ENCODE measurements at regions not wholly inside any gene's neighbourhood (a gene's known extent, or its start where the extent isn't known, plus 50 kb on each side); places are given as distances from the start of the nearest gene placed in this dataset.

DNA sequence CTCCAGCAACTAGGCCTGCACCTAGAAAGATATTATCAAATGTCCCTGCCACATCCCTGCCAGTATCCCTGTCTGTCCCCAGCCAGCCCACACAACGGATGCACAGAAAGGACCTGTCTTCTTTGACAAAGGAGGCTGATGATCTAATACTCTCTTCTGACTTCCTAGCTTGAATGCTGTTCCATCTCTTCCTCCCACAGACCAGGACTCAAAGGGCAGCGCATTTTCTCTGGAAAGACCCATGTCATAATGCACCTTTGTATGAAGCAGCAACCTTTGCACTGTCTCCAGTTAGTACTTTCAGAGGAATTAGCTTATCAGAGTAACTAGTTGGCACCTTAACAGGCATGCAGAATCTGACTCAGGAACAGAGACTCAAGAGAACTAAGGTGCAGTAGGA lies 53.3 kb upstream of the TAF8 start:
- intact Hi-C loops (cut with DNase I, micrococcal nuclease) = no loop called here

DNA sequence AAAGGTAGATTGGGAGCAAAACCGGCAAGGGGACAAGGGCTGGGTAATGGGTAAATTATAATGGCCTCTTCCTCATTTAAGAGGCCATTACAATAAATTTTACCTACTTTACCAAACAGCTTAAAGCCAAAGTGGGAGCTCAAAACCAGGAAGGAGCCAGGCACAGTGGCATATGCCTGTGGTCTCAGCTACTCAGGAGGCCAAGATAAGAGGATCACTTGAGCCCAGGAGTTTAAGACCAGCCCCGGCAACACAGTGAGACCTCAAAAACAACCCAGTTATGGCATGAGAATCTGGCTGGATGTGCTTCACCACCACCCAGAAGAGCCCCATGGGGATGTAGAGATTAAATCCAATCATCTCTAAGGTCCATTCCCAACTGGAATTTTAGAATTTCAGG lies 52.9 kb upstream of the TAF8 start:
- DNase-seq = no peak
- intact Hi-C loops (cut with DNase I, micrococcal nuclease) = no loop called here
- ATAC-seq = no peak

More for the DNA sequence above, 53.3 kb upstream of the TAF8 start:
- DNase-seq (no peak), ATAC-seq (peak; percentile 93)
